Cerebellar nuclear complex (tissue), 1 donor: ENCODE measurements at regions not wholly inside any gene's neighbourhood (a gene's known extent, or its start where the extent isn't known, plus 50 kb on each side); places are given as distances from the start of the nearest gene placed in this dataset.

ENCODE experiments used
- DNase-seq, 2 experiments: peaks; one replicate each; lab custom pipeline; 2025; lab: John Stamatoyannopoulos, UW

- no peak for DNase-seq
Measured at GRCh38 chr2:104447831-104448434, 406.0 kb upstream of the POU3F3 start.

GRCh38 chr2:104448661-104449440, 405.1 kb upstream of the POU3F3 start:
- no peak for DNase-seq

- no peak for DNase-seq
Measured at GRCh38 chr2:104452558-104452957, 401.4 kb upstream of the POU3F3 start.

- DNase-seq = no peak
Measured at GRCh38 chr2:104462731-104463130, 391.2 kb upstream of the POU3F3 start.

GRCh38 chr2:104465981-104466380, 387.9 kb upstream of the POU3F3 start:
- no peak for DNase-seq

- no peak for DNase-seq
Measured at GRCh38 chr2:104468846-104469245, 385.1 kb upstream of the POU3F3 start.

DNA sequence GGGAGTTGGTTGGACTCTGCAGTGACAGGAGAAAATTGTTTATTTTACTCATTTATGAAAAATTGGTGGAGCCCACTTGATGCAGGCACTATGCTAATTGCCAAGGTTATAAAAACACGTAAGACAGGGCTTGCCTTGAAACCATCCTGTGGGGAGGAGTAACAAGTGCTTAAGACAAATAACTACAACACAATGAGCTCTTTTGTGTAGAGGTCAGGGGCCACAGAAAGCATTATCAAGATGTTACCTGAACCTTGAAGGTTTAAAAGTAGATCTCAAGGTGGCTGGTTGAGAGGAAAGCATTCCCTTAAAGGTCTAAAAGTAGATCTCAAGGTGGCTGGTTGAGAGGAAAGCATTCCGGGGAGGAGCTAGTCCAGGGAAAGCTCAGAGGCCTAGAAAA, 381.8 kb upstream of the POU3F3 start:
- DNase-seq = no peak

DNA sequence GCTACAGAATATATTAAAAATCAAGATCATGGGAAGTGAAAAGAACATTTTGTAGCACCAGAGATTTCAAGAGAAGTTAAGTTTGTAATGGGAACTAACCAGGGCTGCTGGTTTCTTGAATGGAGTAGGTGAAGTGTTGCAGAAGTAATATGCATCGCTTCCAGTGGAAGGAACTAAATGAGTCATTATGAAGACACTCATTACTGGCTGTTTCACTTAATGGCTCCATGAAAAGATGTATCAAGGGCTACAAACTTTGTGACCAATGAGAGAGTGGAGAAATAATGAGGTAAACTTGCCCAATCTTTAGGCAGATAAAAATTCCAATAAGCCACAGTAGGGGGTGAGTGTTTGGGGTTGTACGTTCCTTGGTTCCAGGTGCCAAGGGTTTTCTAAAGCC, 380.4 kb upstream of the POU3F3 start:
- DNase-seq = no peak

- DNase-seq = no peak
Measured at GRCh38 chr2:104474716-104475115, 379.2 kb upstream of the POU3F3 start.

- DNase-seq = no peak
Measured at GRCh38 chr2:104476075-104476474, 377.8 kb upstream of the POU3F3 start.

GRCh38 chr2:104476563-104476988, 377.3 kb upstream of the POU3F3 start:
- no peak for DNase-seq

- no peak for DNase-seq
Measured at GRCh38 chr2:104481341-104481740, 372.6 kb upstream of the POU3F3 start.

- no peak for DNase-seq
Measured at GRCh38 chr2:104487366-104487765, 366.5 kb upstream of the POU3F3 start.

DNA sequence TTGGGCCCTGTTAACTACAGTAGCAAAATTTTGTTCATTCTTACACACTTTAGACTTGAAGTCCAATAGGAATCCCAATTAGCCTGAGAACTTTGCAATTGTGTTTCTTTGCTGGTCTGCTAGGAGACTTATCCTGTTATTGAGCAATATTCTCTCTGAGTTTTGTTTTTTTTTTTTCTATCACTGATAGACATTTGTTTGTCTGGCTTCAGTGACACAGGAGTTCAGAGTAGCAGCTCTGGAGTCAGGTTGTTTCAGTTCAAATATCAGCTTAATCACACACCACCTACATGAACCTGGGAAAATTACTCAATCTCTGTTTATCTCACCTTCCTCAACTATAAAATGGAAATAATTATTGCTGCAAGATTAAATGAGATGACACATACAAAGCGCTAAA, 360.2 kb upstream of the POU3F3 start:
- DNase-seq = no peak

GRCh38 chr2:104501342-104501741, 352.6 kb upstream of the POU3F3 start:
- no peak for DNase-seq

DNA sequence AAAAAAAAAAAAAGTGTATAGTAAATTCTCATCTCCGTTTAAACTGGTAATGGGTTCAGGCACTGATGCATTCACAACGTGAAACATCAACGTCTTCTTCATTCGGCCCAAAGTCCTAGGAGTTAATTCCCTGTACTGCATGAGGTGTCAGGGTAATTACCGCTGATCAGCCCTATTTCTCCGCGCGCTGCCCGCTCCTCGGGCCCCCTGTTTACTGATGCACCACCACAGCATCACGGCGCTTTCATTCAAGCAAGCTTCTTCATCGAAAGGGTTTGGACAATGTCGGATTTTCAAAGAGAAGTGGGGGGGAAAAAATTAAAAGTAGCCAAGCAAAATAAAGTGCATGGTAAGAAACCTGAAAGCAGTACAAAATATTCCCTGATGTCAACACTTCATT, 352.0 kb upstream of the POU3F3 start:
- DNase-seq = no peak

GRCh38 chr2:104502901-104503300, 351.0 kb upstream of the POU3F3 start:
- no peak for DNase-seq

DNA sequence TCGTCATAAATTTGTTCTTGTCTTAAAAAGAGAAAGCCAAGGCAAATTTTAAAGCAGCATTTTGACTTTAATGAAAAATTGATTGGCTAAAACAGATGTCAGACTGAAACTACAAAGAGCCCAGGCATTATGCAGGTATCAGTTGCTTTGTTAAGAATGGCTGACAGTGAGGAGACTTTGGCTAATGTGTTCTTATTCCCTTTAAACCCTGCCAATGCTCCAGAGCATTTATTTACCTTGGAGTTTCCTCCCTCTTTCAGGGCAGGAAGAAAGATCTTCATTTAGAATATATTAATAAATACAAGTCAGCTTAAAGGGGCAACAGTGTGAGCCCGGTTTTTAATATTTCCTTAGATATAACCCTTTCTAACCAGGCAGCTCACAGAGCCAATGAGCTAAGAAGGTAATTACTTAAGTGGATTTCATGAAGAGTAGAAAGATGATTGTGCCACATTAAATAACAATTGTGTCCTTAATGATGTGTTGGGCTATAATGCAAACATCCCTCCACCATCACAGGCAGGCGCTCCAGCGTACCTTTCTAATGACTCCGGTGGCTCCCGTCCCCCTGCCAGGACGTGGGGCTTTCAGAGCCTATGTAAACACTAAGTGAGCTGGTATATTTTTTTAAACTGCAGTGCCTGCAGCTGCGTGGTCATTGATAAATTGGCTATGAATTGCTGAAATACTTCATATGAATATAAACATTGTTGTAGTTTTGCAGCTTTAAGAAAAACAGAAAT, 349.4 kb upstream of the POU3F3 start:
- DNase-seq = no peak

DNA sequence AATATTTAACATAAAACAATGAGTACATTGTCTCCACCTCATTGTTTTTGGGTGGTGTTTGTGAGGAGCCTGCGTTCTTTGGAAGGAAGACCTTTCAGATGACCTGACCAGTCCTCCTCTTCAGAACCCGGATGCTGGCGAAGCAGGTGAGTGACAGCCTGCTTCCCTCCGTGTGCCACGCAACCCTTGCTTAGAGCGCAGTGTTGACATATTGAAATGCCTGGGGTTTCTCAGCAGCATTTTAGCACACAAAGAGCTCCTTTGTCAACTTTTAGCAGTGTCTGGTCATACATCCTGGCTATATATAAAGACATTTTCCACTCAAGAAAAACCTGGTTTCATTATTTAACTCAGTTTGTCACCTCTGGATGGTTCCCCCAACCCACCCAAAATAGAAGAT, 335.7 kb upstream of the POU3F3 start:
- no peak for DNase-seq

GRCh38 chr2:104521247-104521646, 332.7 kb upstream of the POU3F3 start:
- no peak for DNase-seq

- DNase-seq = no peak
Measured at GRCh38 chr2:104523921-104524320, 330.0 kb upstream of the POU3F3 start.

GRCh38 chr2:104528101-104528500, 325.8 kb upstream of the POU3F3 start:
- no peak for DNase-seq

DNA sequence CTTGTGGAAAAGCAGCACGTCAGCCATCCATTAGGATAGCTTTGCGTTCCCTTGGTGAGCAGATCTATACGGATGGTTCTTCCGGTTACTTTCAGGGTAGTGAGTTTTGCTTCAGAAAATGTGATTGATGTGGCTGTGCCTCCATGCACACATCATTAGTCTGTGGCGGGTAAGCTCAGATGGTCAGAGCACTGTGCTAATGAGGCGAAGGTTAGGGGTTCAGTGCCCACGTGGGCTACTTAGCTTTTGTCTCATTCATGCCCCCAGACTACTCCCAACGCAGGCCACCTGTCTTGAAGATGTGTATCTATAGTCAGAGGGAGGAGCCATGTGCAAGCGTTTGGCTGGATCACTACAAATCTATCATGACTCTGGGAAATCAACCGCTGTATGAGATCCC, 322.8 kb upstream of the POU3F3 start:
- DNase-seq = no peak
